Jurkat, Clone E6-1 (cell line): ENCODE measurements at regions not wholly inside any gene's neighbourhood (a gene's known extent, or its start where the extent isn't known, plus 50 kb on each side); places are given as distances from the start of the nearest gene placed in this dataset.
"Not testable (repeated sequence)": the region's sequence is repeated elsewhere in the genome, so short reads cannot be mapped to it uniquely, and the experiment has no call there.

ENCODE experiments used
- DNase-seq: peaks from one replicate; pipeline ENCODE4 v3.0.0-alpha.2; 2011; ENCODE audit warnings: low read depth, low spot score
- H3K4me3 ChIP-seq: 2 replicates; pipeline ENCODE4 v1.5.1; 2011; ENCODE audit warnings: mild to moderate bottlenecking, low read length, control low read depth, moderate library complexity

DNA sequence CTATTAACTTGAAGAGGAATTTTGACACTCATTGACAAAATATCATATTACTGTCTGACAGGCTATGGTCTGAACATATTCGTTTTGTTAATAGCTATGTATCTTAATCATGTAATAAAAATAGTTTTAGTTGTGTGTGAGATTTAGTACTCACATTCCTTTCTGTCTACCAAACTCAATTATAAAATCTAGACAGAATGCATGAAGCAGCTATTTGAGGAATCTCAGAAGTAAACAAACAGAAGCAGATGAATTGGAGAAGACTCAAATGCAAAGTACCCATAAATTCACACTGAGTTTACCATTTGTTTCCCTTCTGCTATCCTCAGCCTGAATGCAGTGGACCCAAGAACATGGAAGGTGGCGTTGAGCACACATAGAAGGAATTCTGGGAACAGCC is 841.6 kb upstream of the AADAT start:
- no peak for DNase-seq
- H3K4me3 ChIP-seq = no peak overlapping the region

DNA sequence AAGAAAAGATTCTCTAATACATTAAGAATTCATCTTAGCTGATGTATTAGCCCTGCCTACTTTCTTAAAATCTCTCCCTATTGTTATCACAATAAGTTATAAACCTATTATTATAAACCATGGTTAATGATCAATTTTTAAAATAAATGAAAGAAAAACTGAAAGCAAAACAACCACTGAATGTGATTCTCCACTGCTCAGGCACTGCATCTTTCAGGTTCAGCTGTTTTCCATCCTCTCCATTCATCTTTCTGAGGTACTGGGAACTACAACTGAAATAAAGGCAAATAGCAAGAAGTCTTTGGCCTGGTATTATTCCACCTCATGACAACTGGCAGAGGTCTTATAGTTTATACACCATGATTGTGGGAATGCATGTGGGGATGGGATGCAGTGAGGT is 798.9 kb upstream of the AADAT start:
- DNase-seq = no peak
- H3K4me3 ChIP-seq = no peak overlapping the region

- no peak overlapping the region for H3K4me3 ChIP-seq
Observed at GRCh38 chr4:170887396-170887795, 797.6 kb upstream of the AADAT start.

GRCh38 chr4:170884969-170885570 is 795.3 kb upstream of the AADAT start:
- DNase-seq = no peak
- no peak overlapping the region for H3K4me3 ChIP-seq

More at GRCh38 chr4:170887396-170887795, 797.6 kb upstream of the AADAT start:
- no peak for DNase-seq

- DNase-seq, H3K4me3 ChIP-seq: not testable (repeated sequence)
Observed at GRCh38 chr4:170881646-170882045, 791.9 kb upstream of the AADAT start.

GRCh38 chr4:170875868-170876267 is 786.1 kb upstream of the AADAT start:
- DNase-seq = no peak
- H3K4me3 ChIP-seq = no peak overlapping the region

DNA sequence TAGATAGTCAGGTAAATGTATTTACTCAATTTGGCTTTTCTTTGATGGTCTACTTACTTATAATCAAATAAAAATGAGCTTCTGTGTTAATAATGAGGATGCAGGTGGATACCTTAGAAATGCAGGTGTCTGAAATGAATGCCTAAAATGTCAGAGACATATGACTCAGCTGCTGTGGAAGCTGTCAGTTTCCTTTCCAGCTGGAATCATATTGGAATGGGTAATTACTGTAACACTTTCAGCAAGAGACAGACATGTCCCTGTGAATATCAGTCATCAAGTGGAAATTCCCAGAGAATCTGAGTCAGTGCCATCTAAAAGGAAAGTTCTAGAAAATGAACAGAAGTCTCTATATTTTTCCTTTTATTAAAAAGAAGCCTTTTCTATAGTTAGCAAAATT is 783.0 kb upstream of the AADAT start:
- no peak overlapping the region for H3K4me3 ChIP-seq
- no peak for DNase-seq

DNA sequence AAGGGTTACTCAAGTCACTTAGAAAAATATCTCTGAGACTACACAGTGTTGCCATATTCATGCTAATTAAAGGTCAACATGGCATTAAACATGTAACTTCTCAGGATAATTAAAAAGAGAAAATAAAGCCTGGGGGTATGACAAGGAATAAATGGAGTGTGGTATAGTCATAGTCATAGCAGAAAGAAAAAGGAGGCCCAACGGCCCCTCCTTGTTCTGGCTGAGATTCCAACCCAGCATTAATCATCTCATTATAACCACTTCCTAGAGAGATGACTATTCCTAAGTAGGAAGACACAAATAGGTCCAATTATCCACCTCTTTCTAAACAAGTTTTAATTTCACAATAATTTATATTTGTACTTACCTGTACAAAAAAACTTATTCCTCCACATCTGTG is 778.4 kb upstream of the AADAT start:
- no peak for DNase-seq

GRCh38 chr4:170854097-170854496 is 764.3 kb upstream of the AADAT start:
- H3K4me3 ChIP-seq = no peak overlapping the region
- no peak for DNase-seq

More for the DNA sequence above, 778.4 kb upstream of the AADAT start:
- no peak overlapping the region for H3K4me3 ChIP-seq

- peak; percentile 32 for DNase-seq
Observed at GRCh38 chr4:170853422-170854021, 763.8 kb upstream of the AADAT start.

GRCh38 chr4:170849969-170850368 is 760.2 kb upstream of the AADAT start:
- no peak for DNase-seq
- no peak overlapping the region for H3K4me3 ChIP-seq

More at GRCh38 chr4:170853422-170854021, 763.8 kb upstream of the AADAT start:
- H3K4me3 ChIP-seq = no peak overlapping the region

GRCh38 chr4:170827562-170828274 is 738.0 kb upstream of the AADAT start:
- no peak for DNase-seq

DNA sequence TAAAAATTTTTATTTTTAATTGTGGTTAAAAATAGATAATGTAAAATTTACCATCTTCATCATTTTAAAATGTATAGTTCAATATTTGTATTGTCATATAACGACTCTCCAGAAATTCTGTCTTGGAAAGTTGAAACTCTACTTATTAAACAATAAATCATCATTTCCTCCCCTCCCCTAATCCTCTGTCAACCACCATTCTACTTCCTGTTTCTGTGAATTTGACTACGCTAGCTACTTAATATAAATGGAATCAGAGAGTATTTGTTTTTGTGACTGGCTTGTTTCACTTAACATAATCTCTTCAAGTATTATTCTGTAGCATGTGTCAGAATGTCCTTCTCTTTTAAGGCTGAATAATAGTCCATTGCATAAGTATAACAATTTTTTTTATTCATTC is 729.0 kb upstream of the AADAT start:
- no peak overlapping the region for H3K4me3 ChIP-seq
- DNase-seq = no peak

More at GRCh38 chr4:170827562-170828274, 738.0 kb upstream of the AADAT start:
- no peak overlapping the region for H3K4me3 ChIP-seq

- no peak overlapping the region for H3K4me3 ChIP-seq
- peak; percentile 6 for DNase-seq
Observed at GRCh38 chr4:170805352-170805751, 715.6 kb upstream of the AADAT start.

- H3K4me3 ChIP-seq = no peak overlapping the region
- DNase-seq = no peak
Observed at GRCh38 chr4:170804930-170805329, 715.2 kb upstream of the AADAT start.

DNA sequence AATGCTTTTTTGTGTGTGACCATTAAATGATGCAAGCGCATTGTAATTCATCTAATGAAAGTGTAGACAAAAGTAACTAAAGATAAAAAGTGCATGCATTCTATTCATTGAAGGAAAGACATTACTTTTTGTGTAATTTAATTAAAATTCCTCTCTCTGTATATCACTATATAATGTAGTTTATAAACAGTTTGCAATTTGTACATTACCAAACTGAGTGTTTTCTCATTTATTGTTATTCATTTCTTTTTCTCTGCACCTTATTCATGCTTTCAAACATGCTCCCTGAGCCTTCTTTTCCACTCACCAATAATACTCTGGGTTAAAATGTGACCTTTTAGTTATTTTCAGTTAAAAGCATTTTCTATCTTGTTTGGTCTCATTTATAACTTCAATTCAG is 713.7 kb upstream of the AADAT start:
- no peak for DNase-seq
- H3K4me3 ChIP-seq = no peak overlapping the region

- no peak overlapping the region for H3K4me3 ChIP-seq
- no peak for DNase-seq
Observed at GRCh38 chr4:170801771-170802170, 712.0 kb upstream of the AADAT start.

- H3K4me3 ChIP-seq = no peak overlapping the region
- no peak for DNase-seq
Observed at GRCh38 chr4:170794525-170794924, 704.8 kb upstream of the AADAT start.

GRCh38 chr4:170788540-170789051 is 698.8 kb upstream of the AADAT start:
- not testable (repeated sequence) for H3K4me3 ChIP-seq, DNase-seq

DNA sequence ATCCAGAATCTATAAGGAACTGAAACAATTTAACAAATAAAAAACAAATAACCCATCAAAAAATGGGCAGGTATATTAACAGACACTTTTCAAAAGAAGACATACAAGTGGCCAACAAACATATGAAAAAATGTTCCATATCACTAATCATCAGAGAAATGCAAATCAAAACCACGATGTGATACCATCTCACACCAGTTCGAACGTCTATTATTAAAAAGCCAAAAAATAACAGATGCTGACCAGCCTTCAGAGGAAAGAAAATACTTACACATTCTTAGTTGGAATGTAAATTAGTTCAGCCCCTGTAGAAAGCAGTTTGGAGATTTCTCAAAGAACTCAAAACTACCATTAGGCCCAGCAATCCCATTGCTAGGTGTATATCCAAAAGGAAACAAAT is 687.9 kb upstream of the AADAT start:
- DNase-seq = no peak
- H3K4me3 ChIP-seq = no peak overlapping the region
